ENCODE measurements at regions not wholly inside any gene's neighbourhood (a gene's known extent, or its start where the extent isn't known, plus 50 kb on each side); places are given as distances from the start of the nearest gene placed in this dataset.
"Not testable (repeated sequence)": the region's sequence is repeated elsewhere in the genome, so short reads cannot be mapped to it uniquely, and the experiment has no call there.

GRCh38 chr9:119870251-119870650 lies 501.0 kb upstream of the BRINP1 start:
- not testable (repeated sequence) for H3K27ac ChIP-seq (ENCODE audit: low read depth, low read length); H3K4me1 ChIP-seq (ENCODE audit: control insufficient read depth, insufficient read depth, low read length); H3K9ac ChIP-seq (ENCODE audit: low read length); H3K27me3 ChIP-seq (ENCODE audit: control insufficient read depth, insufficient read depth, low read length); H3K36me3 ChIP-seq (ENCODE audit: control insufficient read depth, insufficient read depth, low read length); H3K4me3 ChIP-seq (ENCODE audit: low read length)

GRCh38 chr9:119868694-119869093 lies 499.5 kb upstream of the BRINP1 start:
- Histone ChIP-seq H3K27ac (ENCODE audit: low read depth, low read length) (no peak overlapping the region), H3K36me3 (ENCODE audit: control insufficient read depth, insufficient read depth, low read length) (no peaks in the 10 kb centered on the region), H3K9ac (ENCODE audit: low read length) (no peak overlapping the region), H3K4me3 (ENCODE audit: low read length) (no peak overlapping the region), H3K27me3 (ENCODE audit: control insufficient read depth, insufficient read depth, low read length) (no peaks in the 10 kb centered on the region), H3K4me1 (ENCODE audit: control insufficient read depth, insufficient read depth, low read length) (peaks cover 4% of the 10 kb centered on the region)

- Histone ChIP-seq H3K27ac (ENCODE audit: low read depth, low read length) (no peak overlapping the region), H3K27me3 (ENCODE audit: control insufficient read depth, insufficient read depth, low read length) (peaks cover 2% of the 10 kb centered on the region), H3K4me1 (ENCODE audit: control insufficient read depth, insufficient read depth, low read length) (no peaks in the 10 kb centered on the region), H3K36me3 (ENCODE audit: control insufficient read depth, insufficient read depth, low read length) (no peaks in the 10 kb centered on the region), H3K9ac (ENCODE audit: low read length) (no peak overlapping the region), H3K4me3 (ENCODE audit: low read length) (no peak overlapping the region)
Measured at GRCh38 chr9:119861842-119862241, 492.6 kb upstream of the BRINP1 start.

GRCh38 chr9:119859128-119859527 lies 489.9 kb upstream of the BRINP1 start:
- Histone ChIP-seq H3K9ac (ENCODE audit: low read length) (no peak overlapping the region), H3K27ac (ENCODE audit: low read depth, low read length) (no peak overlapping the region), H3K36me3 (ENCODE audit: control insufficient read depth, insufficient read depth, low read length) (no peaks in the 10 kb centered on the region), H3K4me3 (ENCODE audit: low read length) (no peak overlapping the region), H3K4me1 (ENCODE audit: control insufficient read depth, insufficient read depth, low read length) (no peaks in the 10 kb centered on the region), H3K27me3 (ENCODE audit: control insufficient read depth, insufficient read depth, low read length) (peaks cover 2% of the 10 kb centered on the region)

- no peaks in the 10 kb centered on the region for H3K36me3 ChIP-seq (ENCODE audit: control insufficient read depth, insufficient read depth, low read length)
- H3K27ac ChIP-seq (ENCODE audit: low read depth, low read length): no peak overlapping the region
- H3K4me3 ChIP-seq (ENCODE audit: low read length): no peak overlapping the region
- H3K4me1 ChIP-seq (ENCODE audit: control insufficient read depth, insufficient read depth, low read length): no peaks in the 10 kb centered on the region
- H3K27me3 ChIP-seq (ENCODE audit: control insufficient read depth, insufficient read depth, low read length): no peaks in the 10 kb centered on the region
- H3K9ac ChIP-seq (ENCODE audit: low read length): no peak overlapping the region
Measured at GRCh38 chr9:119853126-119853525, 483.9 kb upstream of the BRINP1 start.

GRCh38 chr9:119852390-119852789 lies 483.2 kb upstream of the BRINP1 start:
- no peaks in the 10 kb centered on the region for H3K27me3 ChIP-seq (ENCODE audit: control insufficient read depth, insufficient read depth, low read length)
- no peak overlapping the region for H3K9ac ChIP-seq (ENCODE audit: low read length)
- no peaks in the 10 kb centered on the region for H3K4me1 ChIP-seq (ENCODE audit: control insufficient read depth, insufficient read depth, low read length)
- H3K27ac ChIP-seq (ENCODE audit: low read depth, low read length): no peak overlapping the region
- H3K36me3 ChIP-seq (ENCODE audit: control insufficient read depth, insufficient read depth, low read length): no peaks in the 10 kb centered on the region
- H3K4me3 ChIP-seq (ENCODE audit: low read length): no peak overlapping the region

GRCh38 chr9:119844431-119844830 lies 475.2 kb upstream of the BRINP1 start:
- Histone ChIP-seq H3K27ac (ENCODE audit: low read depth, low read length) (no peak overlapping the region), H3K27me3 (ENCODE audit: control insufficient read depth, insufficient read depth, low read length) (no peaks in the 10 kb centered on the region), H3K36me3 (ENCODE audit: control insufficient read depth, insufficient read depth, low read length) (no peaks in the 10 kb centered on the region), H3K4me1 (ENCODE audit: control insufficient read depth, insufficient read depth, low read length) (no peaks in the 10 kb centered on the region), H3K9ac (ENCODE audit: low read length) (no peak overlapping the region), H3K4me3 (ENCODE audit: low read length) (no peak overlapping the region)

GRCh38 chr9:119841016-119841415 lies 471.8 kb upstream of the BRINP1 start:
- H3K4me1 ChIP-seq (ENCODE audit: control insufficient read depth, insufficient read depth, low read length): no peaks in the 10 kb centered on the region
- H3K9ac ChIP-seq (ENCODE audit: low read length): no peak overlapping the region
- H3K27me3 ChIP-seq (ENCODE audit: control insufficient read depth, insufficient read depth, low read length): no peaks in the 10 kb centered on the region
- no peaks in the 10 kb centered on the region for H3K36me3 ChIP-seq (ENCODE audit: control insufficient read depth, insufficient read depth, low read length)
- H3K4me3 ChIP-seq (ENCODE audit: low read length): no peak overlapping the region
- H3K27ac ChIP-seq (ENCODE audit: low read depth, low read length): no peak overlapping the region

GRCh38 chr9:119839888-119840287 lies 470.7 kb upstream of the BRINP1 start:
- Histone ChIP-seq H3K27ac (ENCODE audit: low read depth, low read length) (no peak overlapping the region), H3K9ac (ENCODE audit: low read length) (no peak overlapping the region), H3K4me3 (ENCODE audit: low read length) (no peak overlapping the region), H3K4me1 (ENCODE audit: control insufficient read depth, insufficient read depth, low read length) (no peaks in the 10 kb centered on the region), H3K27me3 (ENCODE audit: control insufficient read depth, insufficient read depth, low read length) (no peaks in the 10 kb centered on the region), H3K36me3 (ENCODE audit: control insufficient read depth, insufficient read depth, low read length) (no peaks in the 10 kb centered on the region)

GRCh38 chr9:119838210-119838609 lies 469.0 kb upstream of the BRINP1 start:
- no peaks in the 10 kb centered on the region for H3K4me1 ChIP-seq (ENCODE audit: control insufficient read depth, insufficient read depth, low read length)
- H3K27ac ChIP-seq (ENCODE audit: low read depth, low read length): no peak overlapping the region
- no peak overlapping the region for H3K4me3 ChIP-seq (ENCODE audit: low read length)
- no peaks in the 10 kb centered on the region for H3K36me3 ChIP-seq (ENCODE audit: control insufficient read depth, insufficient read depth, low read length)
- H3K27me3 ChIP-seq (ENCODE audit: control insufficient read depth, insufficient read depth, low read length): no peaks in the 10 kb centered on the region
- no peak overlapping the region for H3K9ac ChIP-seq (ENCODE audit: low read length)

- Histone ChIP-seq H3K27ac (ENCODE audit: low read depth, low read length) (no peak overlapping the region), H3K4me1 (ENCODE audit: control insufficient read depth, insufficient read depth, low read length) (no peaks in the 10 kb centered on the region), H3K4me3 (ENCODE audit: low read length) (no peak overlapping the region), H3K27me3 (ENCODE audit: control insufficient read depth, insufficient read depth, low read length) (no peaks in the 10 kb centered on the region), H3K9ac (ENCODE audit: low read length) (no peak overlapping the region), H3K36me3 (ENCODE audit: control insufficient read depth, insufficient read depth, low read length) (no peaks in the 10 kb centered on the region)
Measured at GRCh38 chr9:119836036-119836435, 466.8 kb upstream of the BRINP1 start.

GRCh38 chr9:119834064-119834620 lies 464.9 kb upstream of the BRINP1 start:
- H3K36me3 ChIP-seq (ENCODE audit: control insufficient read depth, insufficient read depth, low read length): no peaks in the 10 kb centered on the region
- no peaks in the 10 kb centered on the region for H3K4me1 ChIP-seq (ENCODE audit: control insufficient read depth, insufficient read depth, low read length)
- H3K9ac ChIP-seq (ENCODE audit: low read length): no peak overlapping the region
- H3K27ac ChIP-seq (ENCODE audit: low read depth, low read length): no peak overlapping the region
- no peaks in the 10 kb centered on the region for H3K27me3 ChIP-seq (ENCODE audit: control insufficient read depth, insufficient read depth, low read length)
- H3K4me3 ChIP-seq (ENCODE audit: low read length): no peak overlapping the region

GRCh38 chr9:119831309-119831708 lies 462.1 kb upstream of the BRINP1 start:
- no peak overlapping the region for H3K9ac ChIP-seq (ENCODE audit: low read length)
- H3K27me3 ChIP-seq (ENCODE audit: control insufficient read depth, insufficient read depth, low read length): no peaks in the 10 kb centered on the region
- H3K36me3 ChIP-seq (ENCODE audit: control insufficient read depth, insufficient read depth, low read length): no peaks in the 10 kb centered on the region
- H3K4me1 ChIP-seq (ENCODE audit: control insufficient read depth, insufficient read depth, low read length): no peaks in the 10 kb centered on the region
- H3K27ac ChIP-seq (ENCODE audit: low read depth, low read length): no peak overlapping the region
- H3K4me3 ChIP-seq (ENCODE audit: low read length): no peak overlapping the region
